ENCODE measurements at regions not wholly inside any gene's neighbourhood (a gene's known extent, or its start where the extent isn't known, plus 50 kb on each side); places are given as distances from the start of the nearest gene placed in this dataset.

DNA sequence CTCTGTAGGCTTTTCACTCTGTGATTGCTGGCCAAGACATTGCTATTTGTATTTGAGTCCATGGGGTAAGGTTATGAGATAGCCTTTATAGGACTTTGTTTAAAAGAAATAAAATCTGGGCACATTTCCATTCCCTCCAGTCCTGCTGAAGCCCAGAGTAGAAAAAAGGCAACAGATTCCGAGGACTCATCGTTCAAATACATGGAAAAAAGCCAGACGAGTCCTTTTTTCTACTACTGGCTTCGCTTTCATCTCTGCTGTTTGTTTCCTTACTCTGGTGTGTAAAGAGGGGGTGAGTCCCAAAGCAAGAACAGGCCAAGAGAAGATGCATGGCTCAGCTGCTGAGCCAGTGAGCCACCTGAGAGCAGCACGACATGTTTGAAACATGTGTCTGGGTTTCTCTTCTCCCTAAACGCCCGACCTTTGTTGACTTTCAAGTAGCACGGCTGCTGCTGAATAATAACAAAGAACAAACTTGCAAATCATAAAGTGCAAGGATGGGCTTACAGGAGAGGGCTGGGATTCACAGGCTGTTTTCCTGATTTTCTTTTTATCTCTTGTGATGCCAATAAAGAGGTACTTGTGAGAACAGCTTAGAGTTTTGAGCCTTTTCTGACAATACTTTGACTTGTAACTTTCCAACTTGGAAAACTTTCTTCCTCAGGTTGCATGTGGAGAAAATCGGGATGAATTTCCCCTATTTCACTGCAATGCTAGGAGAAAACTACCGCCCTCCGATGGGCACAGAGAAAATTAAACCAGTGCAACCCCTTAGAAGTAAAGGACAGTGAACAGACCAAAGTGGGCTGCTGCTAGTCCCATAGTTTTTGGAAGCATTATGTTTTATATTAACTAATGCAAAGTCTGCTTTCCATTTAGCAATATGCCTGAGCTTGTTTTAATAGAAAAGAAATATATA is 195.2 kb upstream of the RAG2 start:
- Mint-ChIP-seq H3K27ac (ENCODE audit: unreplicated experiment) (no peak overlapping the region), H3K27me3 (ENCODE audit: unreplicated experiment) (peaks cover 2% of the 10 kb centered on the region), H3K4me1 (ENCODE audit: unreplicated experiment) (peaks cover 4% of the 10 kb centered on the region), H3K9me3 (ENCODE audit: unreplicated experiment) (no peaks in the 10 kb centered on the region), H3K36me3 (ENCODE audit: low read depth, unreplicated experiment) (no peaks in the 10 kb centered on the region), H3K4me3 (ENCODE audit: unreplicated experiment) (no peak overlapping the region)
- peak; percentile 5 for DNase-seq (ENCODE audit: low spot score)
- TF ChIP-seq, protein P1, sequence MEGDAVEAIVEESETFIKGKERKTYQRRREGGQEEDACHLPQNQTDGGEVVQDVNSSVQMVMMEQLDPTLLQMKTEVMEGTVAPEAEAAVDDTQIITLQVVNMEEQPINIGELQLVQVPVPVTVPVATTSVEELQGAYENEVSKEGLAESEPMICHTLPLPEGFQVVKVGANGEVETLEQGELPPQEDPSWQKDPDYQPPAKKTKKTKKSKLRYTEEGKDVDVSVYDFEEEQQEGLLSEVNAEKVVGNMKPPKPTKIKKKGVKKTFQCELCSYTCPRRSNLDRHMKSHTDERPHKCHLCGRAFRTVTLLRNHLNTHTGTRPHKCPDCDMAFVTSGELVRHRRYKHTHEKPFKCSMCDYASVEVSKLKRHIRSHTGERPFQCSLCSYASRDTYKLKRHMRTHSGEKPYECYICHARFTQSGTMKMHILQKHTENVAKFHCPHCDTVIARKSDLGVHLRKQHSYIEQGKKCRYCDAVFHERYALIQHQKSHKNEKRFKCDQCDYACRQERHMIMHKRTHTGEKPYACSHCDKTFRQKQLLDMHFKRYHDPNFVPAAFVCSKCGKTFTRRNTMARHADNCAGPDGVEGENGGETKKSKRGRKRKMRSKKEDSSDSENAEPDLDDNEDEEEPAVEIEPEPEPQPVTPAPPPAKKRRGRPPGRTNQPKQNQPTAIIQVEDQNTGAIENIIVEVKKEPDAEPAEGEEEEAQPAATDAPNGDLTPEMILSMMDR (IDR thresholded peaks at IDR 0.05; ENCODE audit: unreplicated experiment) = no peak

- Mint-ChIP-seq H3K4me3 (ENCODE audit: unreplicated experiment) (no peak overlapping the region), H3K36me3 (ENCODE audit: low read depth, unreplicated experiment) (no peaks in the 10 kb centered on the region), H3K27ac (ENCODE audit: unreplicated experiment) (no peak overlapping the region), H3K9me3 (ENCODE audit: unreplicated experiment) (no peaks in the 10 kb centered on the region), H3K4me1 (ENCODE audit: unreplicated experiment) (peaks cover 4% of the 10 kb centered on the region), H3K27me3 (ENCODE audit: unreplicated experiment) (peaks cover 2% of the 10 kb centered on the region)
- TF ChIP-seq, protein P1 (IDR thresholded peaks at IDR 0.05; ENCODE audit: unreplicated experiment) = no peak
- no peak for DNase-seq (ENCODE audit: low spot score)
These were observed 193.9 kb upstream of the RAG2 start for GRCh38 chr11:36791957-36792356.

DNA sequence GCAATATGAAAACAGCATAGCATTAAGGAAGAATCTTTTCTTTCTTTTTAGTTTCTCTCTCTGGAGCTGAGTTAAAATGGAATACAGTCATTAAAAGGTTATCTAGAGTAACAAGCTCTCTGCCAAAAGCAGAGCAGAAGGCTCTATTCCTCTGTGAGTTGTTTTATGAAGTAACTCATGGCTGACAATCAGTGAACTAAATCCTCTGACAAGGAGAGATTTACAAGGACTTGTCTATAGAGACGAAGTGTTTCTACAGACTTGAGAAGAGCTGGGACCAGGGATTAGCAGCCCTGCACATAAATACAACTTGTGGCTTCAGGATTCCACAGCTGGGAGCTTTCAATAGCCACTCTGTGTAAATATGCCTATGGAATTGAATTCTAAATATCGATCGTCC is 192.5 kb upstream of the RAG2 start:
- peaks cover 2% of the 10 kb centered on the region for H3K27me3 Mint-ChIP-seq (ENCODE audit: unreplicated experiment)
- no peak for DNase-seq (ENCODE audit: low spot score)
- no peak overlapping the region for H3K4me3 Mint-ChIP-seq (ENCODE audit: unreplicated experiment)
- H3K4me1 Mint-ChIP-seq (ENCODE audit: unreplicated experiment) = peaks cover 4% of the 10 kb centered on the region
- H3K9me3 Mint-ChIP-seq (ENCODE audit: unreplicated experiment) = no peaks in the 10 kb centered on the region
- TF ChIP-seq, protein P1 (IDR thresholded peaks at IDR 0.05; ENCODE audit: unreplicated experiment) = no peak
- no peak overlapping the region for H3K27ac Mint-ChIP-seq (ENCODE audit: unreplicated experiment)
- H3K36me3 Mint-ChIP-seq (ENCODE audit: low read depth, unreplicated experiment) = no peaks in the 10 kb centered on the region

DNA sequence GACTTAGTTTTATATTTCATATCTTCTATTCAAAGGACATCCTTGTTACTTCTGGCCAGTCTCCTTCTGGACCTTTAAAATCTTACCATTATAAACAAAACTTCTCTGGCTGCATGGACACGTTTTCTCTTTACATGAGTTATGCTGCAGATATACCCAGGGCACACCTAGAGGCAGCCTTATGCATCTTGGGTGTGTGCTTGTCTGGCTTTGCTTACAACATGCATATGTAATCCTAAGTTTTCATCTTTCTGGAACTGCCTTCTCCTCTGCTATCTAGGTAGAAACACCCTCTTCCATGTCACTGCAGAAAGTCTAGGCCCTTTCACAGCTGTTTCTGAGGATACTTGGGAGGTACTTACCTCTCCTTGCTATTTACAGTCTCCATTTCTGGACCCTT is 185.8 kb upstream of the RAG2 start:
- no peaks in the 10 kb centered on the region for H3K9me3 Mint-ChIP-seq (ENCODE audit: unreplicated experiment)
- H3K36me3 Mint-ChIP-seq (ENCODE audit: low read depth, unreplicated experiment) = no peaks in the 10 kb centered on the region
- TF ChIP-seq, protein P1 (IDR thresholded peaks at IDR 0.05; ENCODE audit: unreplicated experiment) = no peak
- no peak overlapping the region for H3K27ac Mint-ChIP-seq (ENCODE audit: unreplicated experiment)
- no peak for DNase-seq (ENCODE audit: low spot score)
- H3K4me1 Mint-ChIP-seq (ENCODE audit: unreplicated experiment) = no peaks in the 10 kb centered on the region
- no peak overlapping the region for H3K4me3 Mint-ChIP-seq (ENCODE audit: unreplicated experiment)
- H3K27me3 Mint-ChIP-seq (ENCODE audit: unreplicated experiment) = peaks cover 2% of the 10 kb centered on the region

DNA sequence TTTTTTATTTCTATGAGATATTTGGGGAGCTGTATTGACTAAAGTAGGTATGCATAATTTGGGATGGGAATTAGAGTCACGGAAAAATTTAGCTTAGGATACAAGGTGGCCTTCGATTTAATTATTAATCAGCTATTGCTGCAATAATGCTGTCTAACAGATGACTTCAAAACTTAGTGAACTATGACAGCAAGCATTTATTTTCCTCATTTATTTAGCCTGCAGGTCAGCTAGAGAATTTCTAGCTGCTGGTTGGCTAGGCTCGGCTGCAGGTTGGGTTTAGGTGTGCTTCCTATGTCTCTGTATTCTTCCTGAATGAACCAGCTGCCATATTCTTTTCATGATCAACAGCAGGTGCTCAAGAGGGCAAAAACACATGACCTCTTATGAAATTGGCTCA is 181.8 kb upstream of the RAG2 start:
- H3K27me3 Mint-ChIP-seq (ENCODE audit: unreplicated experiment) = no peaks in the 10 kb centered on the region
- TF ChIP-seq, protein P1 (IDR thresholded peaks at IDR 0.05; ENCODE audit: unreplicated experiment) = no peak
- no peak for DNase-seq (ENCODE audit: low spot score)
- H3K36me3 Mint-ChIP-seq (ENCODE audit: low read depth, unreplicated experiment) = no peaks in the 10 kb centered on the region
- no peak overlapping the region for H3K4me3 Mint-ChIP-seq (ENCODE audit: unreplicated experiment)
- H3K27ac Mint-ChIP-seq (ENCODE audit: unreplicated experiment) = no peak overlapping the region
- no peaks in the 10 kb centered on the region for H3K9me3 Mint-ChIP-seq (ENCODE audit: unreplicated experiment)
- no peaks in the 10 kb centered on the region for H3K4me1 Mint-ChIP-seq (ENCODE audit: unreplicated experiment)
